H1 (cell line): ENCODE measurements at regions not wholly inside any gene's neighbourhood (a gene's known extent, or its start where the extent isn't known, plus 50 kb on each side); places are given as distances from the start of the nearest gene placed in this dataset.

ENCODE experiments used
- CTCF ChIA-PET: fragments of 300-600 bp; sonication (Branson Sonifier 250); formaldehyde crosslinking; loops from one replicate; lab custom pipeline; 2021; ENCODE audit not compliant: partially characterized antibody; lab: Charles Lee
- POLR2A ChIA-PET: fragments of 300-600 bp; sonication (Branson Sonifier 250); formaldehyde crosslinking; loops from one replicate; lab custom pipeline; 2021; ENCODE audit warnings: inconsistent platforms; ENCODE audit not compliant: partially characterized antibody; lab: Charles Lee
- DNase-seq, 2 experiments: peaks; one replicate each; pipeline versions ENCODE4 v3.0.0 to v3.0.0-alpha.2; 2010 to 2022; ENCODE audit warnings: low spot score in 2 of 2, low read depth in 1 of 2, mixed read lengths in 1 of 2
- FAIRE-seq: peaks from 2 replicates; lab custom pipeline; 2011; peaks lifted over from hg19 to GRCh38; lab: Jason Lieb, UNC
- H2AFZ ChIP-seq: 2 replicates; pipeline ENCODE4 v1.8.1; 2012; ENCODE audit warnings: low read length, inconsistent platforms
- H2AK5ac ChIP-seq: 2 replicates; pipeline ENCODE4 v1.6.1; 2013; ENCODE audit warnings: low read depth, low read length
- H2BK120ac ChIP-seq: replicated peaks from 2 replicates; pipeline ENCODE3; 2013; ENCODE audit warnings: low read depth, low read length, inconsistent platforms
- H2BK12ac ChIP-seq: 2 replicates; pipeline ENCODE4 v1.6.1; 2013; ENCODE audit warnings: low read depth, low read length
- H2BK15ac ChIP-seq: 2 replicates; pipeline ENCODE4 v1.6.1; 2013; ENCODE audit warnings: low read length
- H2BK20ac ChIP-seq: 2 replicates; pipeline ENCODE4 v1.6.1; 2013; ENCODE audit warnings: low read length
- H2BK5ac ChIP-seq: 2 replicates; pipeline ENCODE4 v1.6.1; 2013; ENCODE audit warnings: low read depth, low read length
- H3K14ac ChIP-seq: 2 replicates; pipeline ENCODE4 v1.6.1; 2013; ENCODE audit warnings: inconsistent platforms; ENCODE audit not compliant: insufficient read length
- H3K18ac ChIP-seq: 2 replicates; pipeline ENCODE4 v1.6.1; 2013; ENCODE audit warnings: low read length; ENCODE audit errors: extremely low read depth
- H3K23ac ChIP-seq: 2 replicates; pipeline ENCODE4 v1.6.1; 2013; ENCODE audit warnings: inconsistent platforms; ENCODE audit not compliant: insufficient read length
- H3K23me2 ChIP-seq: 2 replicates; pipeline ENCODE4 v1.6.1; 2013; ENCODE audit warnings: low read depth, low read length
- H3K27ac ChIP-seq: 2 replicates; pipeline ENCODE4 v1.6.1; 2011; ENCODE audit warnings: low read depth, low read length, inconsistent platforms
- H3K27me3 ChIP-seq, 4 experiments: replicated peaks in 1 of 4; 1 replicate in 1 of 4; 2 replicates in 3 of 4; pipeline versions ENCODE4 v1.6.1 to v1.8.1; 2011 to 2013; ENCODE audit warnings: low read length in 3 of 4, mild to moderate bottlenecking in 3 of 4, inconsistent platforms in 2 of 4, mixed read lengths in 2 of 4, moderate library complexity in 1 of 4; ENCODE audit not compliant: control insufficient read depth in 3 of 4, insufficient read depth in 3 of 4; ENCODE audit errors: extremely low read depth in 1 of 4
- H3K36me3 ChIP-seq, 4 experiments: 2 replicates each; pipeline versions ENCODE4 v1.6.1 to v1.8.1; 2011 to 2013; ENCODE audit warnings: mild to moderate bottlenecking in 4 of 4, low read length in 3 of 4, moderate library complexity in 2 of 4, control low read depth in 1 of 4, inconsistent platforms in 1 of 4; ENCODE audit not compliant: insufficient read depth in 4 of 4, control insufficient read depth in 2 of 4
- H3K4ac ChIP-seq: replicated peaks from 2 replicates; pipeline ENCODE3; 2013; ENCODE audit warnings: low read length, low read depth, mixed read lengths, inconsistent platforms; ENCODE audit not compliant: insufficient read length
- H3K4me1 ChIP-seq, 4 experiments: replicated peaks in 1 of 4; 1 replicate in 1 of 4; 2 replicates in 3 of 4; pipeline versions ENCODE4 v1.6.1 to v1.8.1; 2011 to 2013; ENCODE audit warnings: low read length in 3 of 4, inconsistent platforms in 2 of 4, mixed read lengths in 1 of 4; ENCODE audit not compliant: insufficient read depth in 4 of 4, control insufficient read depth in 3 of 4
- H3K4me2 ChIP-seq, 2 experiments: 2 replicates each; pipeline versions ENCODE4 v1.6.1 to v1.8.1; 2011 to 2013; ENCODE audit warnings: low read depth in 2 of 2, low read length in 2 of 2, control low read depth in 1 of 2, inconsistent platforms in 1 of 2, mild to moderate bottlenecking in 1 of 2; ENCODE audit not compliant: insufficient read depth in 1 of 2
- H3K4me3 ChIP-seq, 4 experiments: fragments of 200-600, 300-600 bp in 1 of 4; sonication (generic), shearing (Covaris generic), sonication (Bioruptor Twin) in 1 of 4; 2 replicates each; pipeline versions ENCODE4 v1.5.1 to v1.8.1; 2011 to 2016; ENCODE audit warnings: low read length in 4 of 4, low read depth in 3 of 4, control low read depth in 2 of 4, inconsistent platforms in 2 of 4, mild to moderate bottlenecking in 2 of 4, mixed read lengths in 1 of 4, moderate library complexity in 1 of 4; ENCODE audit not compliant: insufficient read depth in 2 of 4; ENCODE audit errors: extremely low read depth in 1 of 4
- H3K56ac ChIP-seq: replicated peaks from 2 replicates; pipeline ENCODE3; 2013; ENCODE audit warnings: low read depth, mild to moderate bottlenecking, mixed read lengths, low read length, inconsistent platforms; ENCODE audit not compliant: insufficient read length
- H3K79me1 ChIP-seq: 2 replicates; pipeline ENCODE4 v1.6.1; 2013; ENCODE audit warnings: low read depth, low read length, control low read depth
- H3K79me2 ChIP-seq, 2 experiments: 2 replicates each; pipeline versions ENCODE4 v1.6.1 to v1.8.1; 2012 to 2013; ENCODE audit warnings: low read length in 2 of 2, mild to moderate bottlenecking in 2 of 2, inconsistent platforms in 1 of 2; ENCODE audit not compliant: insufficient read depth in 2 of 2, control insufficient read depth in 1 of 2
- H3K9ac ChIP-seq, 4 experiments: replicated peaks in 1 of 4; 1 replicate in 1 of 4; 2 replicates in 3 of 4; pipeline versions ENCODE4 v1.6.1 to v1.8.1; 2011 to 2013; ENCODE audit warnings: low read depth in 3 of 4, low read length in 3 of 4, control low read depth in 2 of 4, mild to moderate bottlenecking in 2 of 4, moderate library complexity in 2 of 4, inconsistent platforms in 1 of 4; ENCODE audit errors: extremely low read depth in 1 of 4
- H3K9me3 ChIP-seq, 2 experiments: 2 replicates each; pipeline versions ENCODE4 v1.6.1 to v1.8.1; 2012 to 2013; ENCODE audit warnings: mild to moderate bottlenecking in 2 of 2, moderate library complexity in 2 of 2, control low read depth in 1 of 2, inconsistent platforms in 1 of 2, low read depth in 1 of 2, low read length in 1 of 2, mixed read lengths in 1 of 2; ENCODE audit not compliant: insufficient read depth in 2 of 2
- H4K20me1 ChIP-seq, 2 experiments: replicated peaks in 1 of 2; 2 replicates each; pipeline versions ENCODE3 to v1.8.1; 2011 to 2013; ENCODE audit warnings: inconsistent platforms in 2 of 2, low read length in 2 of 2, mild to moderate bottlenecking in 1 of 2; ENCODE audit not compliant: insufficient read depth in 2 of 2, control insufficient read depth in 1 of 2
- H4K5ac ChIP-seq: 2 replicates; pipeline ENCODE4 v1.6.1; 2013; ENCODE audit warnings: low read length, low read depth, mixed read lengths, inconsistent platforms; ENCODE audit not compliant: insufficient read length
- H4K8ac ChIP-seq: 2 replicates; pipeline ENCODE4 v1.8.0; 2013; ENCODE audit warnings: mild to moderate bottlenecking, moderate library complexity, low read length, inconsistent platforms; ENCODE audit not compliant: insufficient read depth; ENCODE audit errors: extremely low read depth
- H4K91ac ChIP-seq: replicated peaks from 2 replicates; pipeline ENCODE3; 2013; ENCODE audit warnings: low read length, mixed read lengths, inconsistent platforms; ENCODE audit not compliant: insufficient read length
- BCL11A ChIP-seq, 2 experiments: IDR thresholded peaks; one replicate each; pipeline ENCODE4 v1.6.1; 2011; ENCODE audit warnings: low read depth in 2 of 2, low read length in 2 of 2, mild to moderate bottlenecking in 2 of 2
- CHD1 ChIP-seq: IDR thresholded peaks from 2 replicates; pipeline ENCODE4 v1.6.1; 2012; ENCODE audit warnings: low read depth, low read length, improper control_type of control experiment
- CTCF ChIP-seq, 3 experiments: IDR thresholded peaks; 1 replicate in 2 of 3; 2 replicates in 1 of 3; pipeline versions ENCODE4 v1.5.1 to v1.6.1; 2011; ENCODE audit warnings: low read length in 3 of 3, mild to moderate bottlenecking in 3 of 3, inconsistent platforms in 2 of 3, low read depth in 1 of 3, moderate library complexity in 1 of 3; ENCODE audit not compliant: insufficient read depth in 1 of 3; ENCODE audit errors: control extremely low read depth in 1 of 3
- KDM4A ChIP-seq: IDR thresholded peaks from one replicate; pipeline ENCODE4 v1.7.1; 2012; ENCODE audit warnings: low read depth, mild to moderate bottlenecking, moderate library complexity, low read length, inconsistent platforms; ENCODE audit not compliant: severe bottlenecking
- POLR2AphosphoS5 ChIP-seq: IDR thresholded peaks from 2 replicates; pipeline ENCODE4 v1.6.1; 2011; ENCODE audit warnings: low read depth, low read length
- RBBP5 ChIP-seq: IDR thresholded peaks from 2 replicates; pipeline ENCODE4 v1.7.1; 2012; ENCODE audit warnings: low read depth, mild to moderate bottlenecking, inconsistent platforms, low read length, moderate library complexity, borderline replicate concordance
- TAF7 ChIP-seq: optimal IDR thresholded peaks from 2 replicates; pipeline ENCODE3; 2011; ENCODE audit warnings: low read depth, mild to moderate bottlenecking, inconsistent platforms, low read length, moderate library complexity, borderline replicate concordance
- TEAD4 ChIP-seq: IDR thresholded peaks from 2 replicates; pipeline ENCODE4 v1.6.1; 2012; ENCODE audit warnings: low read depth, low read length, inconsistent platforms, mixed read lengths
- WGBS, 2 experiments: shearing (Covaris generic) in 1 of 2; methylation state at CpG; one replicate each; pipeline versions ENCODE4 v1.1.6 to v1.1.7; 2013 to 2015; ENCODE audit warnings: low lambda C conversion rate in 2 of 2, mixed read lengths in 2 of 2, inconsistent platforms in 1 of 2, low coverage in 1 of 2, missing lambda C conversion rate in 1 of 2; ENCODE audit not compliant: insufficient replicate concordance in 2 of 2, insufficient coverage in 1 of 2, insufficient read length in 1 of 2; ENCODE audit errors: extremely low coverage in 1 of 2, missing lambda C conversion rate in 1 of 2; 5-methylcytosine and 5-hydroxymethylcytosine counted together

GRCh38 chr12:91633734-91634357 is 451.2 kb upstream of the DCN start:
- CTCF ChIA-PET = no interaction called here
- WGBS, 2 experiments = 91% methylated on average over 37 of the region's 47 CpGs; no CpG with 5 or more reads in 1 of the 2 experiments
- TF ChIP-seq KDM4A (no peak), RBBP5 (no peak), TAF7 (no peak), TEAD4 (no peak), POLR2AphosphoS5 (no peak), CTCF (IDR thresholded peaks at IDR 0.05; ENCODE audit: control extremely low read depth in 1 of 3, insufficient read depth in 1 of 3, low read depth in 1 of 3, low read length in 3 of 3) (no peak), BCL11A (IDR thresholded peaks at IDR 0.05; ENCODE audit: low read depth in 2 of 2, low read length in 2 of 2) (no peak), CHD1 (no peak)

More at GRCh38 chr12:91633734-91634357, 451.2 kb upstream of the DCN start:
- H4K91ac ChIP-seq = no peak overlapping the region
- peaks cover 0 to 4% (median 0%) of the 10 kb centered on the region in 4 experiments; a peak in 1 of 8 replicates for H3K36me3 ChIP-seq
- no peak overlapping the region for H4K8ac ChIP-seq
- POLR2A ChIA-PET = no interaction called here
- no peak overlapping the region for H3K56ac ChIP-seq
- no peak overlapping the region for H3K23ac ChIP-seq
- no peak overlapping the region for H3K14ac ChIP-seq
- no peak for FAIRE-seq
- no peak overlapping the region for H3K4ac ChIP-seq
- no peaks in the 10 kb centered on the region for H3K23me2 ChIP-seq
- no peak overlapping the region for H3K18ac ChIP-seq
- H3K4me3 ChIP-seq = no peak overlapping the region
- no peaks in the 10 kb centered on the region for H3K79me1 ChIP-seq
- DNase-seq = no peak
- H2AFZ ChIP-seq = no peak overlapping the region
- no peak overlapping the region for H2BK15ac ChIP-seq
- no peak overlapping the region for H4K5ac ChIP-seq
- H3K27ac ChIP-seq = no peak overlapping the region
- H2AK5ac ChIP-seq = no peak overlapping the region
- no peaks in the 10 kb centered on the region for H3K4me1 ChIP-seq
- H3K4me2 ChIP-seq = no peak overlapping the region
- no peak overlapping the region for H2BK120ac ChIP-seq
- no peak overlapping the region for H2BK5ac ChIP-seq
- H2BK12ac ChIP-seq = no peak overlapping the region
- H4K20me1 ChIP-seq = no peaks in the 10 kb centered on the region
- no peaks in the 10 kb centered on the region for H3K27me3 ChIP-seq
- H3K9me3 ChIP-seq = peaks cover 0 to 8% of the 10 kb centered on the region in 2 experiments; a peak in 1 of 4 replicates
- H2BK20ac ChIP-seq = no peak overlapping the region
- H3K79me2 ChIP-seq = no peaks in the 10 kb centered on the region
- no peak overlapping the region for H3K9ac ChIP-seq
